Posterior vena cava (tissue), 2 donors: ENCODE measurements at regions not wholly inside any gene's neighbourhood (a gene's known extent, or its start where the extent isn't known, plus 50 kb on each side); places are given as distances from the start of the nearest gene placed in this dataset.
"Not testable (repeated sequence)": the region's sequence is repeated elsewhere in the genome, so short reads cannot be mapped to it uniquely, and the experiment has no call there.

ENCODE experiments used
- DNase-seq: peaks from one replicate; pipeline ENCODE4 v3.0.0-alpha.2; 2020; ENCODE audit warnings: low spot score
- intact Hi-C, 2 donors: fragments of 100-400 bp; cut with DNase I; formaldehyde crosslinking; loops; one replicate each; pipeline versions ENCODE4 v1.14.1 to v1.14.2; 2022 to 2023
- donor health status: DM: yes; HTN: yes; CAD: no.
- donor health status: DM: yes; HTN: yes; CAD: no.

GRCh38 chr10:9926003-9926402 is 1091.7 kb upstream of the CELF2 start:
- intact Hi-C loops = no loop called here
- DNase-seq = no peak

GRCh38 chr10:9926881-9927280 is 1090.8 kb upstream of the CELF2 start:
- intact Hi-C loops = no loop called here
- DNase-seq = no peak

GRCh38 chr10:9939716-9940115 is 1078.0 kb upstream of the CELF2 start:
- intact Hi-C loops = no loop called here
- DNase-seq = no peak

GRCh38 chr10:9944690-9945089 is 1073.0 kb upstream of the CELF2 start:
- intact Hi-C loops = no loop called here
- no peak for DNase-seq

- DNase-seq = no peak
- intact Hi-C loops = no loop called here
These were observed 1067.6 kb upstream of the CELF2 start for GRCh38 chr10:9950070-9950469.

- no peak for DNase-seq
- intact Hi-C loops = no loop called here
These were observed 1066.0 kb upstream of the CELF2 start for GRCh38 chr10:9951481-9952257.

- DNase-seq = no peak
- intact Hi-C loops = no loop called here
These were observed 1060.3 kb upstream of the CELF2 start for GRCh38 chr10:9957351-9957750.

GRCh38 chr10:9957876-9958275 is 1059.8 kb upstream of the CELF2 start:
- intact Hi-C loops, DNase-seq: not testable (repeated sequence)

- intact Hi-C loops = no loop called here
- no peak for DNase-seq
These were observed 1052.3 kb upstream of the CELF2 start for GRCh38 chr10:9965341-9965740.

GRCh38 chr10:9986786-9987185 is 1030.9 kb upstream of the CELF2 start:
- DNase-seq = no peak
- intact Hi-C loops = no loop called here

- intact Hi-C loops = no loop called here
- no peak for DNase-seq
These were observed 1030.5 kb upstream of the CELF2 start for GRCh38 chr10:9987197-9987596.

GRCh38 chr10:9992661-9993060 is 1025.0 kb upstream of the CELF2 start:
- intact Hi-C loops = no loop called here
- DNase-seq = no peak

- DNase-seq = no peak
- intact Hi-C loops = no loop called here
These were observed 1023.5 kb upstream of the CELF2 start for GRCh38 chr10:9994131-9994530.

- intact Hi-C loops = no loop called here
- no peak for DNase-seq
These were observed 1018.0 kb upstream of the CELF2 start for GRCh38 chr10:9999627-10000026.

GRCh38 chr10:10007957-10008356 is 1009.7 kb upstream of the CELF2 start:
- intact Hi-C loops = no loop called here
- no peak for DNase-seq

GRCh38 chr10:10010397-10010796 is 1007.3 kb upstream of the CELF2 start:
- intact Hi-C loops = no loop called here
- DNase-seq = no peak

- intact Hi-C loops = no loop called here
- no peak for DNase-seq
These were observed 1002.8 kb upstream of the CELF2 start for GRCh38 chr10:10014846-10015245.

GRCh38 chr10:10017716-10018115 is 1000.0 kb upstream of the CELF2 start:
- intact Hi-C loops = no loop called here
- no peak for DNase-seq

GRCh38 chr10:10020945-10021344 is 996.7 kb upstream of the CELF2 start:
- intact Hi-C loops = no loop called here
- DNase-seq = no peak

- no peak for DNase-seq
- intact Hi-C loops = no loop called here
These were observed 984.7 kb upstream of the CELF2 start for GRCh38 chr10:10032991-10033390.

GRCh38 chr10:10038348-10038747 is 979.3 kb upstream of the CELF2 start:
- no peak for DNase-seq
- intact Hi-C loops = no loop called here

- DNase-seq = no peak
- intact Hi-C loops = no loop called here
These were observed 978.1 kb upstream of the CELF2 start for GRCh38 chr10:10039595-10039994.
